SK-N-SH (cell line): ENCODE measurements at regions not wholly inside any gene's neighbourhood (a gene's known extent, or its start where the extent isn't known, plus 50 kb on each side); places are given as distances from the start of the nearest gene placed in this dataset.

Experiments
- CTCF ChIP-seq: fragments of 200-600 bp; sonication (generic); IDR thresholded peaks from 2 replicates; pipeline ENCODE4 v1.6.1; 2017; ENCODE audit warnings: antibody characterized with exemption, mild to moderate bottlenecking, moderate library complexity
- GATA2 ChIP-seq: sonication (generic); formaldehyde crosslinking; IDR thresholded peaks from 2 replicates; pipeline ENCODE4 v1.5.0; 2020; ENCODE audit warnings: mild to moderate bottlenecking, missing genetic modification reagents
- JUND ChIP-seq: IDR thresholded peaks from 2 replicates; pipeline ENCODE4 v1.4.0; 2012
- SMC3 ChIP-seq: IDR thresholded peaks from 2 replicates; pipeline ENCODE4 v1.6.1; 2012; ENCODE audit warnings: low read depth, low read length, improper control_type of control experiment

GRCh38 chr2:39540414-39540813 lies 103.3 kb upstream of the MAP4K3 start:
- TF ChIP-seq GATA2 (no peak), CTCF (no peak), JUND (no peak), SMC3 (no peak)
